DOHH2 (cell line): ENCODE measurements at regions not wholly inside any gene's neighbourhood (a gene's known extent, or its start where the extent isn't known, plus 50 kb on each side); places are given as distances from the start of the nearest gene placed in this dataset.

Source experiments
- CTCF ChIP-seq: fragments of 200-600 bp; sonication (generic); IDR thresholded peaks from one replicate; pipeline ENCODE4 v1.5.1; 2014; ENCODE audit warnings: antibody characterized with exemption, mild to moderate bottlenecking, low read depth, low read length; ENCODE audit not compliant: poor library complexity, severe bottlenecking
- EZH2phosphoT487 ChIP-seq: fragments of 200-600 bp; sonication (generic); IDR thresholded peaks from 2 replicates; pipeline ENCODE4 v1.6.1; 2017; ENCODE audit warnings: borderline replicate concordance, mild to moderate bottlenecking, antibody characterized with exemption, low read length, moderate library complexity, mixed read lengths

GRCh38 chr4:108325561-108325960, 156.8 kb upstream of the LEF1 start:
- TF ChIP-seq EZH2phosphoT487 (no peak), CTCF (no peak)
